Ureter (tissue), 1 donor: ENCODE measurements at regions not wholly inside any gene's neighbourhood (a gene's known extent, or its start where the extent isn't known, plus 50 kb on each side); places are given as distances from the start of the nearest gene placed in this dataset.
A peak's percentile ranks its signal among the peaks of the same experiment; 100 is the strongest.
"Not testable (repeated sequence)": the region's sequence is repeated elsewhere in the genome, so short reads cannot be mapped to it uniquely, and the experiment has no call there.

Experiments
- DNase-seq: peaks from one replicate; pipeline ENCODE4 v3.0.0-alpha.2; 2020; ENCODE audit warnings: low spot score
- donor health status: DM: yes; HTN: yes; CAD: no.

- no peak for DNase-seq
These were observed 86.4 kb upstream of the TMEM45B start for GRCh38 chr11:129729216-129729615.

- no peak for DNase-seq
These were observed 85.8 kb upstream of the TMEM45B start for GRCh38 chr11:129729823-129730222.

- no peak for DNase-seq
These were observed 84.3 kb upstream of the TMEM45B start for GRCh38 chr11:129731316-129731715.

GRCh38 chr11:129732941-129733340 is 82.7 kb upstream of the TMEM45B start:
- no peak for DNase-seq

DNA sequence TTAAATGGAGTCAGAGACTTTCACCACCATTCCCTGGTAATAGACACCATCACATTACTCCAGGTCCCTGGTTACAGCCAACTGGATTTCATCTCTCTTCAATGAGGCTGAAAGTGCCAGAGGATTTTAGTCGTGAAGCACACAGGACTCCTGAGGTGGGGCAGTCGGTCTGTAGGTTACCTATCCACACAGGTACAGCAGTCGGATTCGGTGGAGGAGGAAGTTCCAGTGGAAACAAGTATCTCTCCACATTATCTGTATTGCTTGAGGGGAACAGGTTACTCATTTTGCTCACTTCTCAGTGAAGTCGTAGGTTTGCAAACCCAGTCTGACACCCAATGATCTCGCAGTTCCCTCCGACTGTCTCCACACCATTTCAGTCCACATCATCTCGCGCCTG is 82.3 kb upstream of the TMEM45B start:
- DNase-seq = no peak

GRCh38 chr11:129733981-129734380 is 81.7 kb upstream of the TMEM45B start:
- DNase-seq = no peak

DNA sequence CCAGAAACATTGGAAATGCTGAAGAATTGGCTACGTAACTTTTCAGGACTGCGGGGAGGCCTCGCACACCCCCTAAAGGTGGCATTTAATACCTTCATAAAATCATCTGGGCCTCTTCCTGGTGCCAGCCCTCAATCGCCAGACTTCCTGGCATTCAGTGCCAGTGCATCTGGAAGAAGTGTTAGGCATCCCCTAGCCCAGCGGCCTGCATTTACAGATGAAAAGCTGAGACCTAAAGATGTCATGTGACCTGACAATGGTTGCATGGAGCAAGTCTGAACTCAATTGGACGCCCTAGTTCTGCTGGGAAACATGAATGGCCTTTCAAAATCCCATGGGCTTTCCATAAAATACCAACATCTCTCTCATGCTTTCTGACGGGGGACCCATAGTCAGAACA is 81.0 kb upstream of the TMEM45B start:
- DNase-seq = no peak

DNA sequence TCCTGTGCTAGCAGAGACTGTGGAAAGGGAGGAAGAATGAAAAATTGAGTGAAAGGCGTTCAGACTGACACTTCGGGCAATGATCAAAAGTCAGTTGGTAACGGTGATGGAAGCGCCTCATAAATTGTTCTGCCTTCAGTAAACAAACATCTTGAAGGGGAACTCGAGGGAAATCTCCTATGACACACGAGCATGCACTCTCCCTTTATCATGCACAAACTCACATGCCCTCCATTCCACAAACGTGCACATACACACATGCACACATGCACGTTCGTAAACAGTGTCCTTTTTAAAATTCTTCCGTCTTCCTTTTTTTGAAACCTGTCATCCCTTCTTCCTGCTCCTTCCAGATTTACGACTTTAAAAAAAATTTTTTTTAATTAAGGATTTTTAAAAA is 77.8 kb upstream of the TMEM45B start:
- DNase-seq = no peak

DNA sequence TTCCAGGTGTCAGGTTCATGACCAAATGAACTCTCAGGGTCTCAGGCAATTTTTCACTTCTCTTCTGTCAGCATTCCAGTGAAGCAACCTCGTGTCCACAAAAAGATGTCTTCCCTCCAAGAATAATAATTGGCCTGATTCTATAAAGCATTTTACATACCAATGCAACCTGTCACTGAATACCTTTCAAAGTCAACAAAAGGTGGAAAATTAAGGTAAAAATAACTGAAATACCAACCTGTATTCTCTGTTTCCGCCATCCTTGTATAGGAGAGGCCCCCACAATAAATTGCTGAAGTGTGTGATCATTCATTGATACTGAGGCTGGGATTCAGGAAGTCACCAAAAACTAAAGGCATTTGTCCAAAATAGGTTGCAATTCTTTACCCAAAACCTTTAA is 77.4 kb upstream of the TMEM45B start:
- no peak for DNase-seq

DNA sequence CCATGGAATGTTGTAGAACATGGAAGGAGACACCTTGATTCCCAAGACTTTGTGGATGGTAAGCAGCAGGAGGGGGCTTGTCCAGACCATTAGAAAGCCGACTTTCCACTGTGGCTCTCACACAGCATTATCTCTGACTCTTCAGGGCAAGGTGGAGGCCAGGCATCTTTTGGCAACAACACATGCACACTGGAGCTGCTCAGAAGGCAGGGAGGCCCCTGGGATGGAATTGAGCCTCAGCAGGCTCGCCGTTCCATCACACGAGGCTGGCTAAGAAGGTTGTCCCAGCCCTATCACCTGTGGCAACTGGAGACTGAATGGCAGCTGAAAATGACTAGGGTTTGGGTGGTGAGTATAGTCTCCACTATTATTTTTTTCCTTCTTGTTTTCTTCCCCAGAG is 76.3 kb upstream of the TMEM45B start:
- DNase-seq = no peak

DNA sequence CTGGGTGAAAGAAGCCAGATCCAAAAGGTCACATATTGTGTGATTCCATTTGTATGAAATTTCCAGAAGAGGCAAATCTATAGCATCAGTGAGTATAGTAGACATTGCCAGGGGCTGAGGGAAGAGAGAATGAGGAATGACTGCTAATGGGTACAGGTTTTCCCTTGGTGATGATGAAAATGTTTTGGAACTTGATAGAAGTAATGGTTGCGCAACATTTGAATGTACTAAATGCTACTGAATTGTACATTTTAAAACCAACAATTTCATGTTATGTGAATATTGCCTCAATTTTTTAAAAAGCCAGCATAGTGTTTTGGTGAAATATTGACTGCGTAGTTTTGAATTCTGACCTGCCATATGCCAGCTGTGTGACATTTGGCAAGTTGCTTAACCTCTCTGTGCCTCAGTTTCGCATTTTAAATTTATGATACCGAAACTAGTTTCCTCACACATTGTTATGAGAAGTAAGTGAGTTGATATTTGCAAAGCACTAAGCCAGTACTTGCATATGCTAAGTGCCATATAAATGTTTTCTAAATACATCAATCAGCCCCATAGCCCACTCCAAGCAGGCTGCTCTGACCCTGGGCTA is 75.4 kb upstream of the TMEM45B start:
- no peak for DNase-seq

DNA sequence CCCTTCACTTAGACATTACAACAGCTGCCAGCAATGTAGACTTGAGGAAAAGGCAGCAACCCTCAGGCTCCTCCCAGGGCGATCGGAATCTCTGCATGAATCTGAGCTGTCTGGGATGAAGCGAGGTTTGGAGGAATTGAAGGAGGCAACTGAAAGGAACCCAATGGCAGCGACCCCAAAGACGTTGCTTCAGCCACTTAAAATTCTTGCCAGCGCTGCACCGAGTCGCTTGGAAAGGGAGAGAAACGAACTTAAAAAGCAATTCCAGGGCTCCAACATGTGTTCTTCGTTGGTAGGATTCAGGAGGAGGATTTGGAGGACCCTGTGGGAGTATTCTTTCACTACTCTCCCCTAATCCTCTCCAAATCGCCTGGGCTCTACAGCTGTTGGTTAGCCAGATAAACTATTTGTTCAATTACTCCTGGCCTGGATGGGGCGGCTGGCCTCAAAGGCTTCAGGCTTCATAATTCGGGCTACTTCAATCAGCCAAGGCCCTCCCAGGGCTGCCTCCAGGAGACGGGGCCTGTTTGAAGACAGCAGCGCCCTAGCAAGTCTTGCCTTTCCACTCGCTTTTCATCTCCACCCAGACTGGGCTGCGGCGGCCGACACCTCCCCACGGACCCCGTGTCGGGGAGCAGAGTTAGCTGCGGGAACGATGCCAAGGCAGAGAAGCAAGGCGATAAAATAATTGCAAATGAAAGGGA is 72.4 kb upstream of the TMEM45B start:
- no peak for DNase-seq

- no peak for DNase-seq
These were observed 68.6 kb upstream of the TMEM45B start for GRCh38 chr11:129747071-129747470.

- DNase-seq = peak; percentile 10
These were observed 66.5 kb upstream of the TMEM45B start for GRCh38 chr11:129749141-129749540.

DNA sequence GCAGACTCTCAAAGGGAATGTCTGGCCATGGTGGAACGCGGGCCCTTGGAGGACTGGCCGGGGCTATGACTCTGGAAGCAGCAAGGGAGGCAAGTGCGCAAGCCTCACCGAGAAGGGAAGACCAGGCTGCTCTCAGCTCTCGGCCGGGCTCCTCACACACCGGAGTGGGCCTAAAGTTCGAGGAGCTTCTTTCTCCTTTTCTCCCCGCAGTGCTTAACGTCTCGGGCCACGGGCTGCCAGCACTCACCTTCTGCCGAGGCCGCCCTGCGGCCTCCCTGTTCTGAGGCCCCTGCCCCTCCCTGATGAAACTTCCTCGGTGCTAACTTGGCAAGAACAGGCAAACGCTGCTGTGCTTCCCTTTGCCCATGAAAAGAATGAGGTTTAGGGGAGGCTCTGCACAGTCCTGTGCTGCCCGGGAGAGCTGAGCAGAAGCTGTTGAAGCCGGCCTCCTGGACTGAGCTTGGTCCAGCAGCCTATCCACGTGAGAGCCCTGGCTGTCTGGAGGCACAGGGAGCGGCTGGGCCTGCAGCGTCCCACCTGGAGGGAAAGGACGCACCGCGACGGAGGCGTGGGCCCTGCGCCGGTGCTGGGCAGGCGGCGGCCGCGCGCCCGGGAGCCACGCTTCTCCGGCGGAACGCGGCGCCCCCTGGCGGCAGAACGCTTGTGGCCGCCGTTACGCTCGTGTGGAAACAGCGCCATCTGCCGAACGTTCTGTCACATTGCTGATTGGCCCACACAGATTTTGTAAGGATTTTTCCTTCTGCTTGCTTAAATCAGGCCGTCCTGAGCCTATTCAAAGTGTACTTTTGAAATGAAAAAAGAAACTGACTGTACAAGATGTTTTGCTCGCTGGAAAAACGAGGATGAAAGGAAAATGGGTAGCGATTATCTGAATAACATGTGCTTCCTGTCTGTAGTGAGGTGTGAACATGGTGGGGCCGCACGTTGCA is 65.0 kb upstream of the TMEM45B start:
- DNase-seq = peak; percentile 78

DNA sequence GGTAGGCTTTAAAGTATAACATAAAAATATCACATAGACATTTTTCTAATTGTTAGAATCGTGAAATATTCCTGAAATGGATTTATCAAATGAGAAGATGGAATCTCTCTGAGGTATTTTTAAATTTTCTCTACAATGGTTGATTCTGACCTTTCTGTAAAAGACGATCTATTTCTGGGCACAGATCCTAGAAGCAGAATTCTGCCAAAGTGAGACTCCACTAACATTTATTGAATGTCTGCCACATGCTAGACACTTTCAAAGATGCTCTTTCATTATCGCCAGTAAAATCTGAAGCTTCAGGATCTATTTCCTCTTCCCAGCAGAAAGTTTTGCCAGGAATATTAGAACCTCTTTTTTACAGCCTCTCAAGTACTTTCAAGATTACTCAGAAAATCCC is 64.1 kb upstream of the TMEM45B start:
- DNase-seq = no peak

DNA sequence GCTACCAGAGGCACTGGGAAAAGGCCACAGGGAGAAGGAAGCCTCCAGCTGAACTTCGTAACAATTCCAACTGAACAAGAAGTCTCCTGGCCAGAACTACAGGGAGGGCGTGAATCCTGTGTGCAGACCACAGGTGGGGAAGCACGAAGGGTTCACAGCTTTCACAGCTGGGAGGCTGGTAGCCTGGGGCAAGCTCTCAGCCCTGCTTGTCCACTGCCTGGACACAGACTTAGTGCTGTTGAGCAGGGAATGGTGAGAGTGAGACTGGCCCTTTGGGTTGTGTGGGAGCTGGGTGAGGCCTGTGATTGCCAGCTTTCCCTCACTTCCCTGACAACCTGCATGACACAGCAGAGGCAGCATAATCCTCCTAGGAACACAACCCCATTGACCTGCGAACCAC is 52.1 kb upstream of the TMEM45B start:
- DNase-seq = not testable (repeated sequence)

- DNase-seq = not testable (repeated sequence)
These were observed 51.4 kb upstream of the TMEM45B start for GRCh38 chr11:129764204-129764603.
